Esophagus muscularis mucosa (tissue), 4 donors: ENCODE measurements at regions not wholly inside any gene's neighbourhood (a gene's known extent, or its start where the extent isn't known, plus 50 kb on each side); places are given as distances from the start of the nearest gene placed in this dataset.

Source experiments
- DNase-seq: peaks from one replicate; pipeline ENCODE4 v3.0.0-alpha.2; 2017; ENCODE audit errors: extremely low spot score
- H3K27ac ChIP-seq, 4 donors: fragments of 200-600 bp; sonication (generic); replicated peaks in 1 of 4; 1 replicate in 3 of 4; 2 replicates in 1 of 4; pipeline ENCODE4 v1.5.1; 2016 to 2019; ENCODE audit warnings: mild to moderate bottlenecking in 1 of 4
- H3K27me3 ChIP-seq, 4 donors: fragments of 200-600 bp; sonication (generic); one replicate each; pipeline versions ENCODE4 v1.5.1 to v1.6.0; 2016 to 2019
- H3K36me3 ChIP-seq, 4 donors: fragments of 200-600 bp; sonication (generic); one replicate each; pipeline ENCODE4 v1.5.1; 2016 to 2019
- H3K4me1 ChIP-seq, 4 donors: fragments of 200-600 bp; sonication (generic); one replicate each; pipeline ENCODE4 v1.5.1; 2016 to 2019
- H3K4me3 ChIP-seq, 4 donors: fragments of 200-600 bp; sonication (generic); 1 replicate in 2 of 4; 2 replicates in 2 of 4; pipeline ENCODE4 v1.5.1; 2016 to 2019; ENCODE audit warnings: mild to moderate bottlenecking in 4 of 4, moderate library complexity in 1 of 4
- H3K9me3 ChIP-seq, 4 donors: fragments of 200-600 bp; sonication (generic); 1 replicate in 3 of 4; 2 replicates in 1 of 4; pipeline ENCODE4 v1.5.1; 2016 to 2019
- EP300 ChIP-seq: sonication (generic); formaldehyde crosslinking; IDR thresholded peaks from one replicate; pipeline ENCODE4 v1.6.1; 2017; ENCODE audit warnings: antibody characterized with exemption
- POLR2A ChIP-seq: fragments of 450-650 bp; IDR thresholded peaks from one replicate; pipeline ENCODE4 v1.6.1; 2017; ENCODE audit warnings: antibody characterized with exemption, moderate library complexity, mild to moderate bottlenecking, low read depth
- POLR2AphosphoS5 ChIP-seq, 2 donors: sonication (generic); formaldehyde crosslinking; IDR thresholded peaks; one replicate each; pipeline ENCODE4 v1.6.1; 2017; ENCODE audit warnings: antibody characterized with exemption in 2 of 2
- WGBS: methylation state at CpG from one replicate; pipeline ENCODE4 v1.1.5; 2018; 5-methylcytosine and 5-hydroxymethylcytosine counted together
- intact Hi-C: fragments of 100-400 bp; cut with DNase I; formaldehyde crosslinking; loops from one replicate; pipeline ENCODE4 v1.15.1; 2023
- TF ChIP-seq, protein P1 (sequence below), 3 experiments: fragments of 200-600 bp in 2 of 3; fragments of 450-650 bp in 1 of 3; sonication (generic) in 2 of 3; IDR thresholded peaks; one replicate each; pipeline ENCODE4 v1.5.1; 2017 to 2019; ENCODE audit warnings: antibody characterized with exemption in 3 of 3, mild to moderate bottlenecking in 2 of 3, moderate library complexity in 1 of 3

DNA sequence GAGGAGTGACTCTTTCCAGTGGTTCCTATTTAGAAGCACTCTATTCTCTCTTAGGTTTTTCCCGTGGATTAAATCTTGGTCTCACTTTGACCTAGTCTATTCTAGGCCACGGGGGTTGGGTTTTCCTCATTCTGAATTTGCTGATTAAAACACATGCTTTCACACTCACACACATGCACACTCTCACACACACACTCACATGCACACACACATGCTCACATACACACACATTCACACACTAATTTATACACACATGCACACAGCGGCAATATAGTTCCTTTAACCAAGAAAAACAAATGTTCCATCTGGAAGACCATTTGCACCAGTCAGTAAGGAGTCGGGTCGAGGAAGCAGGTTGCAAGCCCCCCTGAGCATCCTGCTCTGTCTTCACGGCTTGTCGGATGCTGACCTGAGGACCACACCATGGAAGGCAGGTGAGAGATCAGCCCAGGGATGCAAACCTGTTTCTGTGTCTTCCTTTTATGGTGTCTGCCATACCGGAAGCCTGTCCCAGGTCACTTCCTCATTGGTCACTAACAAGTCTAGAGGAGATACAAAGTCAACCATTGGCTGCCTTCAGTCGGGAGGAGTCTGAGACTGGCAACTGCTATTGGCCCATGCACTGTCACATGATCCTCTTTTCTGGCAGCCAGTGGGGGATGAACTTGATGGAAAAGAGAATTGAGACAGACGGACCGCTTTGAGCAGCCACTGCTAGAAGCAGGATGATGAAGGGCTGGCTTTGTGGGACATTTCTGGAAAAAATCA, 330.8 kb downstream of the FGFR2 start:
- intact Hi-C loops, result no loop called here
- H3K27ac ChIP-seq, result no peak overlapping the region
- peaks cover 0 to 11% (median 9%) of the 10 kb centered on the region in 4 donors for H3K4me1 ChIP-seq
- H3K27me3 ChIP-seq, result no peaks in the 10 kb centered on the region
- TF ChIP-seq POLR2AphosphoS5 (IDR thresholded peaks at IDR 0.05) (no peak), POLR2A (no peak), EP300 (no peak)
- TF ChIP-seq, protein P1, sequence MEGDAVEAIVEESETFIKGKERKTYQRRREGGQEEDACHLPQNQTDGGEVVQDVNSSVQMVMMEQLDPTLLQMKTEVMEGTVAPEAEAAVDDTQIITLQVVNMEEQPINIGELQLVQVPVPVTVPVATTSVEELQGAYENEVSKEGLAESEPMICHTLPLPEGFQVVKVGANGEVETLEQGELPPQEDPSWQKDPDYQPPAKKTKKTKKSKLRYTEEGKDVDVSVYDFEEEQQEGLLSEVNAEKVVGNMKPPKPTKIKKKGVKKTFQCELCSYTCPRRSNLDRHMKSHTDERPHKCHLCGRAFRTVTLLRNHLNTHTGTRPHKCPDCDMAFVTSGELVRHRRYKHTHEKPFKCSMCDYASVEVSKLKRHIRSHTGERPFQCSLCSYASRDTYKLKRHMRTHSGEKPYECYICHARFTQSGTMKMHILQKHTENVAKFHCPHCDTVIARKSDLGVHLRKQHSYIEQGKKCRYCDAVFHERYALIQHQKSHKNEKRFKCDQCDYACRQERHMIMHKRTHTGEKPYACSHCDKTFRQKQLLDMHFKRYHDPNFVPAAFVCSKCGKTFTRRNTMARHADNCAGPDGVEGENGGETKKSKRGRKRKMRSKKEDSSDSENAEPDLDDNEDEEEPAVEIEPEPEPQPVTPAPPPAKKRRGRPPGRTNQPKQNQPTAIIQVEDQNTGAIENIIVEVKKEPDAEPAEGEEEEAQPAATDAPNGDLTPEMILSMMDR (IDR thresholded peaks at IDR 0.05), result no peak
- H3K9me3 ChIP-seq, result no peaks in the 10 kb centered on the region
- H3K4me3 ChIP-seq, result no peak overlapping the region
- WGBS, result 86% methylated on average over 11 of the region's 11 CpGs
- no peak for DNase-seq
- no peaks in the 10 kb centered on the region for H3K36me3 ChIP-seq

DNA sequence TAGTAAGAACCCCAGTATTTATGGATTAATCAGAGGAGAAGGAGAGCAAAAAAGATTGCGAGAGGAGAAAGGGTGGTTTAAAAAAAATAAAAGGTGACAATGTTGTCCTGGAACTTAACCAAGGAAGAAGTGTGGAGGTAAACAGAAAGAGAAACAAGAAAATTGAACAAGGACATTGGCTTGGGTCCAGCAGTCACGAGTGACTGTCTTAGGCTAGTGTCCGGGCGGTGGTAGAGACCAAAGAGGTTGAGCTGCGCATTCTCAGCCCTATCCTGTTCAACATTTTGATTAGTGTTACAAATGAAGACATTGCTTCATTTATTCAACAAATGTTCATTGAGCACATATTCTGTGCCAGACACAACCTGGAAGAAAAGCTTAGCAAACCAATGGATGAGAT, 329.9 kb downstream of the FGFR2 start:
- 82% methylated on average over 5 of the region's 5 CpGs for WGBS
- TF ChIP-seq POLR2A, result no peak
- TF ChIP-seq, protein P1 (IDR thresholded peaks at IDR 0.05), result no peak
- no peak for TF ChIP-seq POLR2AphosphoS5 (IDR thresholded peaks at IDR 0.05)
- no peak for TF ChIP-seq EP300
- no peak overlapping the region for H3K27ac ChIP-seq
- H3K36me3 ChIP-seq, result no peaks in the 10 kb centered on the region
- intact Hi-C loops, result no loop called here
- H3K4me3 ChIP-seq, result no peak overlapping the region
- H3K4me1 ChIP-seq, result peaks cover 0 to 11% (median 9%) of the 10 kb centered on the region in 4 donors
- H3K27me3 ChIP-seq, result no peaks in the 10 kb centered on the region
- no peak for DNase-seq
- no peaks in the 10 kb centered on the region for H3K9me3 ChIP-seq

DNA sequence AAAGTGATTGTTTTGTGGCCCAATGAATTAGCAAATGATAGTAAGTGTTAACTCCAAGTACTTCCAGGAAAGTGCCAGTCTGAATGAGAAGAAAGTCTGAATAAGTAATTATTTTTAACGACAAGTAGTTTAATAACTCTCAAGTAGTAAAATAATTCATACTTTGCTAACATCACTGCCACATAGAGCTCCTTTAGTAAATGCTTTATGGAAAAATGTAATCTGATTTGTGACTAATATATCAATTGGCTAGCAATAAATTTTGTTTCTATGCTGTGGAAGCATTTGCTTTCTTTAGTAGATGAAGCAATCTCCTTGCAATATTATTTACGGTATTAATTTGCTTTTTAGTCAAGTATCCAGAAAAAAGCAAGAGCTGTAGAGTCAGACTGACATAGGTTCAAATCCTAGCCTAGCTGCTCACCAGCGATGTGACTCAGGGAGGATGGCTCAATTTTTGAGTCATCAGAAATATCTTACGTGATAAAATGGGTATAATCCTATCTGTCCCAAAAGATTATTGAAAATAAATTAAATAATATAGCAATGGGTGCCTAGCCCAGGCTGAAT, 329.3 kb downstream of the FGFR2 start:
- Histone ChIP-seq H3K4me1 (peaks cover 0 to 11% (median 9%) of the 10 kb centered on the region in 4 donors), H3K4me3 (no peak overlapping the region), H3K27me3 (no peaks in the 10 kb centered on the region), H3K9me3 (no peaks in the 10 kb centered on the region), H3K27ac (no peak overlapping the region), H3K36me3 (no peaks in the 10 kb centered on the region)
- intact Hi-C loops, result no loop called here
- no peak for TF ChIP-seq EP300
- 85% methylated on average over 4 of the region's 4 CpGs for WGBS
- no peak for DNase-seq

DNA sequence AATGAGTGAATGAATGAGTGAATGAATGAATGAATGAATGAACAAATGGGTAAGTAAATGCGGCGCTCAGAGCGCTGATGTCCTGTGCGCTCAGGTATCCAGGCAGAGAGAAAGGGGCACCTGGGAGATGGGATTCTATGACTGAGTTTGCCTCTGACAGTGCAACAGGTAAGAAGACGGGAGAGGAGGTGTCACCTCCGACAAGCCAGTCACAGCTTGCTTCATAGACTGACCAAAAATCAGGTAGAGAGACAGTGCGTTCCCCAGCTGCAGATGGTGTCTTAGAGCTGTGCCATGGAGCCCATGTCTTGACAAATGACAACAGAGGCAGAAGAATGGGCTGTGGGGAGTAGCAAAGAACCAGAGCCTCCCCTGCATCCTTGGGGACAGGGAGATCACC, 327.3 kb downstream of the FGFR2 start:
- TF ChIP-seq EP300 (no peak), POLR2AphosphoS5 (IDR thresholded peaks at IDR 0.05) (no peak), POLR2A (no peak)
- TF ChIP-seq, protein P1 (IDR thresholded peaks at IDR 0.05), result no peak
- no peak overlapping the region for H3K4me3 ChIP-seq
- peak; percentile 82 for DNase-seq
- H3K36me3 ChIP-seq, result no peaks in the 10 kb centered on the region
- H3K4me1 ChIP-seq, result peaks cover 0 to under 1% (median 0%) of the 10 kb centered on the region in 4 donors
- H3K27me3 ChIP-seq, result no peaks in the 10 kb centered on the region
- intact Hi-C loops, result no loop called here
- WGBS, result 83% methylated on average over 7 of the region's 7 CpGs
- no peak overlapping the region for H3K27ac ChIP-seq
- no peaks in the 10 kb centered on the region for H3K9me3 ChIP-seq

DNA sequence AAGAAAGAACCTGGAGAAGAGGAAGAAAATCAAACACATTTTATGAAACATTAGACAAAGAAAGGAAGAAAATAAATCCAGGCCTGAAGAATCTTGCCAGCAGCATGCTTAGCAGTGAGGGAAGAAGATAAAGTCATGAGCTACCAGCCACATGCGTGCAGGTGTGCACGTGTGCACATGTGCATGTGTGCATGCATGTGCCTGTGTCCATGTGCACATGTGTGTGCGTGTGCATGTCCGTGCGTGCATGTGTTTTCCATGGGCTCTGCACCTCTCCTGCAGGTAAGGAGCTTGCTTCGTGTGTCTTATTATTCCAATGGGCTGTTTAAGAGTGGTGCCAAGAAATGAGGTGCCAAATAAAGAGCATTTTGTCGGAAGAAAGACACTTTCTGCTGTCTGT, 322.2 kb downstream of the FGFR2 start:
- Histone ChIP-seq H3K4me3 (no peak overlapping the region), H3K4me1 (no peaks in the 10 kb centered on the region), H3K36me3 (no peaks in the 10 kb centered on the region), H3K9me3 (no peaks in the 10 kb centered on the region), H3K27me3 (no peaks in the 10 kb centered on the region), H3K27ac (no peak overlapping the region)
- WGBS, result 90% methylated on average over 7 of the region's 7 CpGs
- TF ChIP-seq EP300, result no peak
- TF ChIP-seq, protein P1 (IDR thresholded peaks at IDR 0.05), result no peak
- no peak for DNase-seq
- intact Hi-C loops, result no loop called here
